CD4-positive, alpha-beta T cell (primary cell): ENCODE measurements at regions not wholly inside any gene's neighbourhood (a gene's known extent, or its start where the extent isn't known, plus 50 kb on each side); places are given as distances from the start of the nearest gene placed in this dataset.

ENCODE experiments used
- ATAC-seq: fragments of 200-7000 bp; cut with Tn5 transposase; one replicate; pipeline ENCODE4 v1.10.0; 2022; ENCODE audit warnings: mild to moderate bottlenecking; ENCODE audit not compliant: poor library complexity
- CTCF ChIA-PET: fragments of 350-600 bp; sonication (Branson Sonifier 250); formaldehyde crosslinking; loops from one replicate; lab custom pipeline; 2021; ENCODE audit warnings: antibody characterized with exemption, inconsistent platforms; lab: Charles Lee
- POLR2A ChIA-PET: fragments of 350-600 bp; sonication (Branson Sonifier 250); formaldehyde crosslinking; loops from one replicate; lab custom pipeline; 2021; ENCODE audit warnings: antibody characterized with exemption, inconsistent platforms; lab: Charles Lee
- DNase-seq, 14 experiments: peaks; one replicate each; pipeline ENCODE4 v3.0.0-alpha.2; 2013 to 2020; ENCODE audit warnings: mixed read lengths in 2 of 14
- H3K27ac ChIP-seq, 2 donors: one replicate each; pipeline versions ENCODE4 v1.5.1 to v1.7.0; 2013; ENCODE audit warnings: low read length in 2 of 2, low read depth in 1 of 2, mild to moderate bottlenecking in 1 of 2
- H3K27me3 ChIP-seq, 2 experiments: 1 replicate in 1 of 2; 2 replicates in 1 of 2; pipeline versions ENCODE4 v1.6.1 to v1.7.0; 2013; ENCODE audit warnings: low read length in 2 of 2, control low read depth in 1 of 2, mild to moderate bottlenecking in 1 of 2, moderate library complexity in 1 of 2; ENCODE audit not compliant: insufficient read depth in 2 of 2, control insufficient read depth in 1 of 2
- H3K36me3 ChIP-seq: one replicate; pipeline ENCODE4 v1.6.1; 2013; ENCODE audit warnings: low read length, control low read depth; ENCODE audit not compliant: insufficient read depth
- H3K4me1 ChIP-seq: one replicate; pipeline ENCODE4 v1.6.1; 2013; ENCODE audit warnings: low read length, control low read depth; ENCODE audit not compliant: insufficient read depth
- H3K4me3 ChIP-seq: one replicate; pipeline ENCODE4 v1.5.1; 2013; ENCODE audit warnings: mild to moderate bottlenecking, low read length, moderate library complexity
- H3K9me3 ChIP-seq, 2 experiments: 1 replicate in 1 of 2; 2 replicates in 1 of 2; pipeline versions ENCODE4 v1.6.1 to v1.7.0; 2013; ENCODE audit warnings: low read length in 2 of 2, mild to moderate bottlenecking in 2 of 2, control low read depth in 1 of 2, moderate library complexity in 1 of 2; ENCODE audit not compliant: control insufficient read depth in 1 of 2, insufficient read depth in 1 of 2
- H3K27ac Mint-ChIP-seq: one replicate; pipeline ENCODE4 v1.8.0; 2020; ENCODE audit warnings: mixed read lengths
- H3K27me3 Mint-ChIP-seq: one replicate; pipeline ENCODE4 v1.8.0; 2021; ENCODE audit warnings: mixed read lengths
- H3K36me3 Mint-ChIP-seq: one replicate; pipeline ENCODE4 v1.8.0; 2021; ENCODE audit warnings: low read depth, mixed read lengths
- H3K4me1 Mint-ChIP-seq: one replicate; pipeline ENCODE4 v1.8.0; 2021; ENCODE audit warnings: low read depth, mixed read lengths
- H3K4me3 Mint-ChIP-seq: one replicate; pipeline ENCODE4 v1.8.0; 2020; ENCODE audit warnings: mild to moderate bottlenecking, mixed read lengths
- H3K9me3 Mint-ChIP-seq: one replicate; pipeline ENCODE4 v1.8.0; 2020; ENCODE audit warnings: mixed read lengths
- CTCF ChIP-seq: fragments of 200-600 bp; IDR thresholded peaks from one replicate; pipeline ENCODE4 v1.8.0; 2022; ENCODE audit warnings: antibody characterized with exemption, mild to moderate bottlenecking
- intact Hi-C, 2 experiments: fragments of 100-400 bp; cut with DNase I in 1 of 2; cut with micrococcal nuclease in 1 of 2; formaldehyde crosslinking; loops; one replicate each; pipeline versions ENCODE4 v1.15.1 to v1.9.0; 2023 to 2025; cut with DNase I, micrococcal nuclease

GRCh38 chr22:49215840-49216239 lies 611.8 kb downstream of the BRD1 start:
- H3K36me3 Mint-ChIP-seq = no peaks in the 10 kb centered on the region
- Histone ChIP-seq H3K4me3 (no peak overlapping the region), H3K27ac (no peak overlapping the region), H3K27me3 (peaks cover 3 to 13% of the 10 kb centered on the region in 2 experiments), H3K4me1 (no peaks in the 10 kb centered on the region), H3K36me3 (no peaks in the 10 kb centered on the region), H3K9me3 (peaks cover 11 to 14% of the 10 kb centered on the region in 2 experiments)
- TF ChIP-seq CTCF = no peak
- peak in 1 of 14 experiments; percentile 4 for DNase-seq
- peaks cover 7% of the 10 kb centered on the region for H3K9me3 Mint-ChIP-seq
- H3K4me3 Mint-ChIP-seq = no peak overlapping the region
- peaks cover 60% of the 10 kb centered on the region for H3K27me3 Mint-ChIP-seq
- no peaks in the 10 kb centered on the region for H3K4me1 Mint-ChIP-seq
- intact Hi-C loops = no loop called here
- POLR2A ChIA-PET = no interaction called here
- H3K27ac Mint-ChIP-seq = no peak overlapping the region
- CTCF ChIA-PET = no interaction called here
- no peak for ATAC-seq

GRCh38 chr22:49214976-49215375 lies 612.7 kb downstream of the BRD1 start:
- H3K4me3 ChIP-seq = no peak overlapping the region
- CTCF ChIA-PET = no interaction called here
- Mint-ChIP-seq H3K36me3 (no peaks in the 10 kb centered on the region), H3K27ac (no peak overlapping the region), H3K27me3 (peaks cover 54% of the 10 kb centered on the region), H3K9me3 (peaks cover 7% of the 10 kb centered on the region), H3K4me3 (no peak overlapping the region), H3K4me1 (no peaks in the 10 kb centered on the region)
- H3K36me3 ChIP-seq = no peaks in the 10 kb centered on the region
- TF ChIP-seq CTCF = no peak
- no peak overlapping the region for H3K27ac ChIP-seq
- ATAC-seq = no peak
- H3K4me1 ChIP-seq = no peaks in the 10 kb centered on the region
- intact Hi-C loops = no loop called here
- H3K9me3 ChIP-seq = peaks cover 11 to 14% of the 10 kb centered on the region in 2 experiments
- POLR2A ChIA-PET = no interaction called here
- peaks cover 3 to 13% of the 10 kb centered on the region in 2 experiments for H3K27me3 ChIP-seq
- peak in 1 of 14 experiments; percentile 8 for DNase-seq

GRCh38 chr22:49213731-49214352 lies 613.8 kb downstream of the BRD1 start:
- ChIA-PET CTCF (no interaction called here), POLR2A (no interaction called here)
- Mint-ChIP-seq H3K36me3 (no peaks in the 10 kb centered on the region), H3K27ac (no peak overlapping the region), H3K9me3 (peaks cover 7% of the 10 kb centered on the region), H3K27me3 (peaks cover 45% of the 10 kb centered on the region), H3K4me1 (no peaks in the 10 kb centered on the region), H3K4me3 (no peak overlapping the region)
- peaks cover 10 to 18% of the 10 kb centered on the region in 2 experiments for H3K9me3 ChIP-seq
- no peak overlapping the region for H3K27ac ChIP-seq
- no peak overlapping the region for H3K4me3 ChIP-seq
- no peaks in the 10 kb centered on the region for H3K36me3 ChIP-seq
- ATAC-seq = no peak
- peaks cover 3 to 10% of the 10 kb centered on the region in 2 experiments for H3K27me3 ChIP-seq
- intact Hi-C loops = no loop called here
- H3K4me1 ChIP-seq = no peaks in the 10 kb centered on the region
- no peak for TF ChIP-seq CTCF
- DNase-seq = peak in 1 of 14 experiments; percentile 21
